Endothelial cell of umbilical vein (primary cell): ENCODE measurements at regions not wholly inside any gene's neighbourhood (a gene's known extent, or its start where the extent isn't known, plus 50 kb on each side); places are given as distances from the start of the nearest gene placed in this dataset.

Source experiments
- BruUV-seq: library from RNA; stranded (reverse); fragments of 400-500 nt; replicated peaks from 2 replicates; lab custom pipeline; 2021; lab: Mats Ljungman, UMichigan
- CTCF ChIA-PET: fragments of 300-600, 350-600 bp; sonication (Branson Sonifier 250); formaldehyde crosslinking; loops from one replicate; lab custom pipeline; 2021; ENCODE audit warnings: antibody characterized with exemption, inconsistent platforms; lab: Charles Lee
- POLR2A ChIA-PET: fragments of 300-600, 350-600 bp; sonication (Branson Sonifier 250); formaldehyde crosslinking; loops from one replicate; lab custom pipeline; 2021; ENCODE audit warnings: antibody characterized with exemption, inconsistent platforms; lab: Charles Lee
- DNase-seq: peaks from one replicate; pipeline ENCODE4 v3.0.0-alpha.2; 2011; ENCODE audit warnings: low read depth, low spot score
- FAIRE-seq: peaks from 2 replicates; lab custom pipeline; 2011; peaks lifted over from hg19 to GRCh38; lab: Jason Lieb, UNC
- H2AFZ ChIP-seq: 2 replicates; pipeline ENCODE4 v1.6.0; 2012; ENCODE audit warnings: low read depth, low read length, control low read depth, inconsistent platforms
- H3K27ac ChIP-seq: 2 replicates; pipeline ENCODE4 v1.5.1; 2011; ENCODE audit warnings: low read depth, mild to moderate bottlenecking, control low read depth, low read length, moderate library complexity; ENCODE audit not compliant: insufficient read depth
- H3K27me3 ChIP-seq, 2 experiments: 2 replicates each; pipeline versions ENCODE4 v1.6.0 to v1.6.1; 2011; ENCODE audit warnings: low read length in 2 of 2, mixed read lengths in 1 of 2; ENCODE audit not compliant: control insufficient read depth in 2 of 2, insufficient read depth in 2 of 2
- H3K36me3 ChIP-seq, 2 experiments: 2 replicates in 1 of 2; 3 replicates in 1 of 2; pipeline ENCODE4 v1.5.1; 2011; ENCODE audit warnings: low read length in 2 of 2, mild to moderate bottlenecking in 1 of 2, moderate library complexity in 1 of 2; ENCODE audit not compliant: control insufficient read depth in 2 of 2, insufficient read depth in 2 of 2; ENCODE audit errors: extremely low read depth in 1 of 2
- H3K4me1 ChIP-seq: 3 replicates; pipeline ENCODE4 v1.5.1; 2011; ENCODE audit warnings: mild to moderate bottlenecking, low read length; ENCODE audit not compliant: control insufficient read depth, insufficient read depth; ENCODE audit errors: extremely low read depth
- H3K4me2 ChIP-seq: 2 replicates; pipeline ENCODE4 v1.6.1; 2011; ENCODE audit warnings: low read length, control low read depth, mixed read lengths; ENCODE audit not compliant: insufficient read depth
- H3K4me3 ChIP-seq, 3 experiments: fragments of 200-600 bp in 1 of 3; sonication (generic), shearing (Covaris generic) in 1 of 3; replicated peaks in 1 of 3; 2 replicates each; pipeline ENCODE4 v1.5.1; 2011 to 2016; ENCODE audit warnings: control low read depth in 3 of 3, low read length in 3 of 3, mild to moderate bottlenecking in 2 of 3, inconsistent platforms in 1 of 3, low read depth in 1 of 3, moderate library complexity in 1 of 3; ENCODE audit not compliant: insufficient read depth in 1 of 3
- H3K79me2 ChIP-seq: 2 replicates; pipeline ENCODE4 v1.6.0; 2012; ENCODE audit warnings: low read length, inconsistent platforms; ENCODE audit not compliant: control insufficient read depth, insufficient read depth
- H3K9ac ChIP-seq: replicated peaks from 2 replicates; pipeline ENCODE3; 2011; ENCODE audit warnings: low read length, control low read depth; ENCODE audit not compliant: insufficient read depth; ENCODE audit errors: extremely low read depth
- H3K9me1 ChIP-seq: replicated peaks from 3 replicates; pipeline ENCODE4 v1.6.0; 2011; ENCODE audit warnings: mild to moderate bottlenecking, low read length; ENCODE audit not compliant: control insufficient read depth, insufficient read depth; ENCODE audit errors: extremely low read depth
- H3K9me3 ChIP-seq: replicated peaks from 2 replicates; pipeline ENCODE4 v1.5.1; 2012; ENCODE audit warnings: low read length, inconsistent platforms; ENCODE audit not compliant: control insufficient read depth, insufficient read depth
- H4K20me1 ChIP-seq: replicated peaks from 2 replicates; pipeline ENCODE3; 2011; ENCODE audit warnings: mild to moderate bottlenecking, low read length; ENCODE audit not compliant: control insufficient read depth, insufficient read depth; ENCODE audit errors: extremely low read depth
- FOS ChIP-seq: IDR thresholded peaks from 2 replicates; pipeline ENCODE4 v1.6.1; 2011; ENCODE audit warnings: mild to moderate bottlenecking, low read length, moderate library complexity, borderline replicate concordance; ENCODE audit not compliant: insufficient read depth
- GATA2 ChIP-seq: IDR thresholded peaks from 2 replicates; pipeline ENCODE4 v1.7.0; 2011; ENCODE audit warnings: low read depth, mild to moderate bottlenecking, moderate library complexity, mixed read lengths, low read length; ENCODE audit not compliant: insufficient read length, insufficient read depth
- JUN ChIP-seq: IDR thresholded peaks from 2 replicates; pipeline ENCODE4 v1.6.1; 2011; ENCODE audit warnings: borderline replicate concordance, low read depth; ENCODE audit not compliant: insufficient read length, insufficient read depth
- POLR2A ChIP-seq: IDR thresholded peaks from 2 replicates; pipeline ENCODE4 v1.6.1; 2012; ENCODE audit warnings: low read depth, mild to moderate bottlenecking, control low read depth, low read length
- POLR2AphosphoS5 ChIP-seq: IDR thresholded peaks from 2 replicates; pipeline ENCODE4 v1.6.1; 2012; ENCODE audit warnings: low read depth, mild to moderate bottlenecking, control low read depth, low read length, moderate library complexity; ENCODE audit not compliant: insufficient read depth
- dilution Hi-C: fragments of 300-500 bp; cut with MboI; formaldehyde crosslinking; loops from one replicate; pipeline ENCODE4 v1.15.0; 2019; ENCODE audit warnings: low sequenced_read_pairs; ENCODE audit not compliant: extremely low pct_ligation_motif_present
- intact Hi-C: fragments of 100-400 bp; cut with micrococcal nuclease; formaldehyde crosslinking; loops from one replicate; pipeline ENCODE4 v1.10.0; 2022
- TF ChIP-seq, protein P1 (sequence below), 2 donors: IDR thresholded peaks; 1 replicate in 1 of 2; 2 replicates in 1 of 2; pipeline ENCODE4 v1.5.1; 2011; ENCODE audit warnings: low read length in 2 of 2, mild to moderate bottlenecking in 2 of 2, moderate library complexity in 2 of 2, control low read depth in 1 of 2, inconsistent platforms in 1 of 2, low read depth in 1 of 2; ENCODE audit not compliant: insufficient read depth in 1 of 2; ENCODE audit errors: extremely low read depth in 1 of 2

DNA sequence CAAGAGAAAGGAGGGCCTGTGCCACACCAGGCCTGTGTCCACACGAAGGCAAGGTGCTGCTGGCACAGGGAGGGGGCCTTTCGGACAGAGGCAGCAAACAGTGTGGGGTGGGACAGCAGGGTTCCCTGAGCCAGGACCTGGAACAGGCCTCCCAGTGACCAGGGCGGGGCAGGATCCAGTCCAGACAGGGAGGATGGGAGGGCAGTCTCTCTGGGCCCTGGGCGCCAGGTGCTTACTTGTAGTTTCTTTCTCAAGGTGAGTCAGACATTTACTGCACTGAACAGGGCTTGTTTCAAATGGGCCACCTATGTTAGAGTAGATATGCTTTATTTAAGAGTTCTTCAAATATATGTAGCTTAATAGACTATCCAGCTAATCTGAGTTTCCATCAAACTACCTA, 52.8 kb upstream of the STUM start:
- Histone ChIP-seq H3K4me3 (no peak overlapping the region), H3K36me3 (no peaks in the 10 kb centered on the region), H3K9me3 (no peaks in the 10 kb centered on the region), H3K9me1 (no peaks in the 10 kb centered on the region), H3K79me2 (no peaks in the 10 kb centered on the region), H3K4me1 (no peaks in the 10 kb centered on the region), H3K27me3 (no peaks in the 10 kb centered on the region), H4K20me1 (no peaks in the 10 kb centered on the region), H3K4me2 (no peak overlapping the region), H3K9ac (no peak overlapping the region), H3K27ac (no peak overlapping the region), H2AFZ (no peak overlapping the region)
- no peak for FAIRE-seq
- POLR2A ChIA-PET: no interaction called here
- TF ChIP-seq JUN (no peak), POLR2A (no peak), GATA2 (no peak)
- TF ChIP-seq, protein P1, sequence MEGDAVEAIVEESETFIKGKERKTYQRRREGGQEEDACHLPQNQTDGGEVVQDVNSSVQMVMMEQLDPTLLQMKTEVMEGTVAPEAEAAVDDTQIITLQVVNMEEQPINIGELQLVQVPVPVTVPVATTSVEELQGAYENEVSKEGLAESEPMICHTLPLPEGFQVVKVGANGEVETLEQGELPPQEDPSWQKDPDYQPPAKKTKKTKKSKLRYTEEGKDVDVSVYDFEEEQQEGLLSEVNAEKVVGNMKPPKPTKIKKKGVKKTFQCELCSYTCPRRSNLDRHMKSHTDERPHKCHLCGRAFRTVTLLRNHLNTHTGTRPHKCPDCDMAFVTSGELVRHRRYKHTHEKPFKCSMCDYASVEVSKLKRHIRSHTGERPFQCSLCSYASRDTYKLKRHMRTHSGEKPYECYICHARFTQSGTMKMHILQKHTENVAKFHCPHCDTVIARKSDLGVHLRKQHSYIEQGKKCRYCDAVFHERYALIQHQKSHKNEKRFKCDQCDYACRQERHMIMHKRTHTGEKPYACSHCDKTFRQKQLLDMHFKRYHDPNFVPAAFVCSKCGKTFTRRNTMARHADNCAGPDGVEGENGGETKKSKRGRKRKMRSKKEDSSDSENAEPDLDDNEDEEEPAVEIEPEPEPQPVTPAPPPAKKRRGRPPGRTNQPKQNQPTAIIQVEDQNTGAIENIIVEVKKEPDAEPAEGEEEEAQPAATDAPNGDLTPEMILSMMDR (IDR thresholded peaks at IDR 0.05; ENCODE audit: extremely low read depth in 1 of 2, insufficient read depth in 1 of 2, low read depth in 1 of 2, low read length in 2 of 2): no peak
- BruUV-seq: no TSS peak
- intact Hi-C loops: no loop called here
- DNase-seq: no peak
- CTCF ChIA-PET: no interaction called here
- dilution Hi-C loops: no loop called here

DNA sequence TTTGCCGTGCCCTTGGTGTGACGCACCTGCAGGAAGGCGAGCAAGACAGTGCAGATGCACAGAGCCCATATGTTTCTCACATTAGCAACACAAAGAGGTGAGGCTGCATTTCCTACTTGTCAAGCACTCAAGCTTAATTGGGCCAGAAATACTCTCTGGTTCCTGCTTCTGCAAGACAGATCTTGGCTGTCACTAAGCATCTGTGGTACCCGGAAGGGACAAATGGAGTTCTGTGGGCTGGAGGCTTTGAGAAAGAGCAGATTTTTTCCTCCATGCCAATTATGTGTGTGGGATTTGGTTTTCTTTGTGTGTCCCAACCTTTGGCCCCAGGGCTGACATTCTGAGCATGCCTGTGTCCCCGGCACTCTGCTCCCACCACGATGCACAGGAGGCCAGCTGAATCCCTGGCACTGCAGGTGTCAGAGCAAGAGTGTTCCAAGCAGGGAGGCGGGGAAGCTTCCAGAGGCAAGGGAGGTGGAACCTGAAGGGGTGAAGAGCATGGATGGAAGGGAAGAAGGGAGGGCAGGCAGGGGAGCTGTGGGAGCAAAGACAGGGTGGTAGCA, 52.0 kb upstream of the STUM start:
- H4K20me1 ChIP-seq: no peaks in the 10 kb centered on the region
- no peaks in the 10 kb centered on the region for H3K27me3 ChIP-seq
- POLR2A ChIA-PET: no interaction called here
- no TSS peak for BruUV-seq
- no peak overlapping the region for H3K4me2 ChIP-seq
- no peaks in the 10 kb centered on the region for H3K9me1 ChIP-seq
- no peaks in the 10 kb centered on the region for H3K36me3 ChIP-seq
- H2AFZ ChIP-seq: no peak overlapping the region
- no peak overlapping the region for H3K27ac ChIP-seq
- dilution Hi-C loops: no loop called here
- no peak for FAIRE-seq
- DNase-seq: no peak
- CTCF ChIA-PET: no interaction called here
- intact Hi-C loops: no loop called here
- TF ChIP-seq FOS (no peak), POLR2AphosphoS5 (no peak), POLR2A (no peak), GATA2 (no peak)
- no peaks in the 10 kb centered on the region for H3K79me2 ChIP-seq
- no peaks in the 10 kb centered on the region for H3K4me1 ChIP-seq
- H3K9me3 ChIP-seq: no peaks in the 10 kb centered on the region
- H3K9ac ChIP-seq: no peak overlapping the region
- H3K4me3 ChIP-seq: no peak overlapping the region
